HG02623 (cell line): ENCODE measurements at regions not wholly inside any gene's neighbourhood (a gene's known extent, or its start where the extent isn't known, plus 50 kb on each side); places are given as distances from the start of the nearest gene placed in this dataset.
"Not testable (repeated sequence)": the region's sequence is repeated elsewhere in the genome, so short reads cannot be mapped to it uniquely, and the experiment has no call there.

Source experiments
- ATAC-seq: cut with Tn5 transposase; IDR thresholded peaks from one replicate; pipeline ENCODE4 v1.9.1; 2021; ENCODE audit warnings: moderate library complexity; ENCODE audit not compliant: unreplicated experiment

DNA sequence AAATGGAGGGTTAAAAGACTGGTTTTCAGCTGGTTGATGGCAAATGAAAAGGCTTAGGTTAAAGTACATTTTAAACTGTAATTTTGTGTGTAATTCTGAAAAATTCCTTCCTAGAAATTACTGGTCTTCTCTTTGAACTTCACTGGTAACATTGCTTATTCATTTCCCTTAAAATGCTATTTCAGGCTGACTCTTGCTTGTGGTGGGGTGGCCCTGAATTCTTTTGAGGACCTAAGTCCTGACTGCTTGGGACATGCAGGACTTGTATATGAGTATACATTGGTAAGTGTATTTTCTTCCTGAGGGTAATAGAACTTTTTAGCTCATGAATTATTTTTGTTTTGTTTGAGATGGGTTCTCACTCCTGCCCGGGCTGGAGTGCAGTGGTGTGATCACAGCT is 63.0 kb upstream of the ERV3-1 start:
- not testable (repeated sequence) for ATAC-seq

DNA sequence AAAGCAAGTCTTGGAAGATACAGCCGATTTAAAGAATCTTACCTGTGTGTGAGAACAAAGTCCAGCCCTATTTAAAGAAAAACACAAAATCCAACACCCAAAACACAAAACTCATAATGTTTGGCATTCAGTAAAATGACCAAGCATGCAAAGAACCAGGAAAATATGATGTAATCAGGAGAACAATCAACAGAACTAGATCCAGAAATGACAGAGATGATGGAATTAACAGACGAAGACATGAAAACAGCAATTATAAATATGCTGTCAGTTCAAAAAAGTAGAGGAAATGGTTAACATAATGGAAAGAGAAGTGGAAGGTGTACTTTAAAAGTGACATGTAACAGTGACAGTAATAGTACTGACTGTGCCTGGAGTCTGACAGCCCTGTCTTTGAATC is 56.1 kb upstream of the ERV3-1 start:
- ATAC-seq = not testable (repeated sequence)

DNA sequence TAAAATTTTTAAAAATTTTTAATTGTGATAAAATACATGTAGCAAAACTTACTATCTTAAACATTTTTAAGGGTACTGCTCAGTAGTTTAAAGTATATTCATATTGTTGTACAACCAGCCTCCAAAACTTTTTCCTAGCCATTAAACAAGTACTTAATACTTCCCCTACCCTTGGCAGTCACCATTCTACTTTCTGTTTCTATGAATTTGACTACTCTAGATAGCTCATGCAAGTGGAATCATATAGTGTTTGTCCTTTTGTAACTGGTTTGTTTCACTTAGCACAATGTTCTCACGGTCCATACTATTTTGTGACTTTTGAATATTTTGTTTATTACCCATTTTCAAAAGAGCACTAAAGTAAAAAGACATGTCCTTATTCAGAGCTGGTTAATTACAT is 52.8 kb upstream of the ERV3-1 start:
- ATAC-seq = not testable (repeated sequence)
